SK-N-SH (cell line): ENCODE measurements at regions not wholly inside any gene's neighbourhood (a gene's known extent, or its start where the extent isn't known, plus 50 kb on each side); places are given as distances from the start of the nearest gene placed in this dataset.

Experiments used
- CTCF ChIP-seq: fragments of 200-600 bp; sonication (generic); IDR thresholded peaks from 2 replicates; pipeline ENCODE4 v1.6.1; 2017; ENCODE audit warnings: antibody characterized with exemption, mild to moderate bottlenecking, moderate library complexity
- EP300 ChIP-seq, 2 experiments: IDR thresholded peaks; 2 replicates each; pipeline versions ENCODE4 v1.4.0 to v1.6.1; 2012; ENCODE audit warnings: borderline replicate concordance in 1 of 2, low read depth in 1 of 2, low read length in 1 of 2
- MAX ChIP-seq: IDR thresholded peaks from 2 replicates; pipeline ENCODE4 v1.4.0; 2012; ENCODE audit warnings: low read depth

- TF ChIP-seq CTCF (no peak), EP300 (IDR thresholded peaks at IDR 0.05; ENCODE audit: borderline replicate concordance in 1 of 2, low read depth in 1 of 2, low read length in 1 of 2) (no peak), MAX (no peak)
Measured at GRCh38 chr16:48454051-48454450, 68.8 kb upstream of the SIAH1 start.
